Islet of Langerhans (tissue), 1 donor: ENCODE measurements at regions not wholly inside any gene's neighbourhood (a gene's known extent, or its start where the extent isn't known, plus 50 kb on each side); places are given as distances from the start of the nearest gene placed in this dataset.
"Not testable (repeated sequence)": the region's sequence is repeated elsewhere in the genome, so short reads cannot be mapped to it uniquely, and the experiment has no call there.

ENCODE experiments used
- FAIRE-seq: peaks from one replicate; lab custom pipeline; 2011; peaks lifted over from hg19 to GRCh38; lab: Jason Lieb, UNC

DNA sequence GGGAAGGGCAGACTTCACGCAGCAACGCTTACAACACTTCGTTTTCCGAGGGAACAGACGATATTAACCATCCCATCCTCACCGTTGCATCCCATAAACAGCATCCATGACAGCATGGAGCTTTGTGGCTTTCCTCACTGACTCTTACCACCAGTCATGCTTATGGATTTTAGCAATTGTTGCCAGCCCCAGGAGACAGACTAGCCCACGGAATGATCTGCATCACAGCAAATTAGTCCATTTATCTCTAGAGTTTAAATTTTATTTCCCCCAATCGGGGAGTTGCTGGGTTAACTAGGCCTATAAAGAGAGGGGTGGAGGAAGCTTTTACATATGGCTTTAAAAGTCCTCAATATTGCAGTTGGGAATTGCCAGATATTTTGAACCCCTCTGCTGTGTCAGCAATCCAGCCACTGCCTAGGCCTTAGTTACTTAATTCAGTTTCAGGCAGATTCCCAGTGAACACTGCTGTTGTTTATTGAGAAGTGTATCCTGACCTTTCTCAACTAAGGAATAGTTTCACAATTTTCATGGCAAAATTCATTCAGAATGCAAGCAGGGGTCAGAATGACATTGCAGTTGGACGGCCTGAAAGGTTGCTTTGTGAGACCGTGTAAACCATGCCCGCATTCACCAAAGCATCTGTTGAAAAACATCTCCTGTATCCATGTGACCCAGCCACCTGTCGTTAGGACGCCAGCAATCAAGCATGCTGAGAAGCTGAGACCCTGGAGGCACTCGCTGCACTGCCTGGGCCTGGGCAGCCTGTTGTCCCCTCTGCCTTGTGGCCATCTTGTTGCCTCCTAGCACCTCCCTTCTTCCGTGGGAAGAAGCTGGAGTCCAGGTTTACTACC, 397.4 kb upstream of the TPM1 start:
- no peak for FAIRE-seq

DNA sequence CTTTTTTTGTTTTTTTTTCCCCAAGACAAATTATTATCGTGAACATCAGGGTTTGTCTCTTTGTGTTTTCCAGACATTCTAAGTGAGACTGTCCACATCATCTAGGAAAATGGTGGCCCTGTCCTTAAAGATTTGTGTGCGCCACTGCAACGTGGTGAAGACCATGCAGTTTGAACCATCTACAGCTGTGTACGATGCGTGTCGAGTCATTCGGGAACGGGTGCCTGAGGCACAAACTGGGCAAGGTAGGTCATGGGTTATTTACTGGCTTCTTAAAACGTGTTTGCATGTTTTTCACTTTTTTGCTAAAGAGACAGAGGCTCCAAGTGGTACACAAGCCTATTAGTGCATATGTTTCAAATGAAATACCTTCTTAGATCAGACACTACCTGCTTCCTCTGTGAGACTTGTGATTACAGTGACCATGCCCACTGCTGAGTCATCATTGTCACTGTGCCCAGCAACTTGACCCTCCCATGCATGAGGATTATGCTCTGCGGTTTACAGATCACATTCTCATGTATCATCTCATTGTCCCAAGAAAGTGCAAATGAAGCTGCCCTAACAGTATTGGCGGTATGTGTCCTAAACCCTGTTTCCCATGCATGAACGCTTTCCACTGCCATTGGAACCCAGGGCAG, 395.2 kb upstream of the TPM1 start:
- FAIRE-seq, result no peak

DNA sequence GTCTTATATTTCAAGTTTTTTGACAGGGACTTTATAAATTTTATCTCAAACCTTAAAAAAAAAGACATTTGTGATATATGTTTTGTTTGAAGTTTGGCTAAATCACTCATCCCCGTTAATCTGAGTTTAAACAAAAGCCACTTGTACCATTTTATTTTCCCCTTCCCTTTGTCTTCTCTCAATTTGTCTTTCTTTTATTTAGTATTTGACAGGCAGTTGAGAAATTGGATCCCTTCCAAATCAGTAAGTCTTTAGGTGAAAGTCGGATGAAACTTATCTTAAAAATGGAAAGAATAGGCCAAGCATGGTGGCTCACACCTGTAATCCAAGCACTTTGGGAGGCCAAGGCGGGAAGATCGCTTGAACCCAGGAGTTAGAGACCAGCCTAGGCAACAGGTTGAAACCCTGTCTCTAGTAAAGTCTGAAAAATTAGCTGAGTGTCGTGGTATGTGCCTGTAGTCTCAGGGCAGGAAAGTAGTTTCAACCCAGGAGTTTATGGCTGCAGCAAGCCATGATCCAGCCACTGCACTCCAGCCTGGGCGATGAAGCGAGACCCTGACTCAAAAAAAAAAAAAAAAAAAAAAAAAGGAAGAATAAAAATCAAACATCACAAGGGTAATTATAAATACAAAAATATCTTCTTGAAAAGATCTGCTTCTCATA, 394.6 kb upstream of the TPM1 start:
- no peak for FAIRE-seq

DNA sequence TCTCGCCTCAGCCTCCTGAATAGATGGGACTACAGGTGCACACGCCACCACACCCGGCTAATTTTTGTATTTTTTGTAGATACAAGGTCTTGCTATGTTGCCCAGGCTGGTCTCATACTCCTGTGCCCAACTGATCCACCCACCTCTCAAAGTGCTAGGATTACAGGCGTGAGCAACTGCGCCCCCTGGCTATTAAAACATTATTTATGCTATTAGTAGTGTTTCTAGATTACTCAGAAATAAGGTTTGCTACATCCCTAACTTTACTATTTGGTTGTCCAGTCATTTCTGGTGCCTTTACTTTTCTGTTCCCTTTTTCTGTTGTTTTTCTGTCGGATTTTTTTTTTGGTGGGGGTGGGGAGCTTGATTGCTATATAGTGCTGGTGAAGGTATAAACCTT, 393.6 kb upstream of the TPM1 start:
- FAIRE-seq, result no peak

DNA sequence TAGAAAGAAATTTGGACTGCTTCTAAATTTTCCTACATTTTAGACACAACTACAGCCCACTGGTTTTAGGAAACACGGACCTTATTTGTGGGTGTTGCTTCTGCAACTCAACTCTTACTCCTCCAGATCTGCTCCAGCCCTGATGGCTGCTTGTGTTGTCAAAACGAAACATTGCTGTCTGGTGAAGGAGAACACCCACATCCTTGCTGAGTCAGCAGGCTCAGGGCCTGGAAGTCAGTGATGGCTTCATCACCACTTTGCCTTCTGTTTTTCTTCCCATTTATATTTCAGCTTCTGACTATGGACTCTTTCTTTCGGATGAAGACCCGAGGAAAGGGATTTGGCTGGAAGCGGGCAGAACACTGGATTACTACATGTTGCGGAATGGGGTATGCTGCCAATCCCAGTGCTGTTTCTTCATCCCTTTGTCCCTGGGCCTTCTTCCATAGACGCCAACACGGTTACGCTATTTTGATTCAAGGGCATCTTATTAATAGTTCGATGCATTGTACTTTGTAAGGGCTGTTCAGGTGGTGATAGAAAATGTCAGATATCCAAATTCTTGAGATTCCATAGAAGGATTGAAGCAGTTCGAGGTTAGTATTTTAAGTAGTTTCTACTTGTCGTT, 392.6 kb upstream of the TPM1 start:
- FAIRE-seq, result no peak

DNA sequence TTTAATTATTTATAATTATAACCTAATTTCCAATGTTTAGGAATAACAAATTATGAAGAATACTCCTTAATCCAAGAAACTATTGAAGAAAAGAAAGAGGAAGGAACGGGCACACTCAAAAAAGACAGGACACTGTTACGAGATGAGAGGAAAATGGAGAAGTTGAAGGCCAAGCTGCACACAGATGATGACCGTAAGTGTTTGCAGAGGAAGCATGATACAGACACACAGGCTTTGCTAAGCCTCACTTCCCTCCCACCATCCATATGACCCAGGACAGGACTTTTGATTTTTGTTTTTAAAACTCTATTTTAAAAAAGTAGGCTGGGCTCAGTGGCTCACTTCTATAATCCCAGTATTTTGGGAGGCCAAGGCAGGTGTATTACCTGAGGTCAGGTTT, 389.4 kb upstream of the TPM1 start:
- no peak for FAIRE-seq

DNA sequence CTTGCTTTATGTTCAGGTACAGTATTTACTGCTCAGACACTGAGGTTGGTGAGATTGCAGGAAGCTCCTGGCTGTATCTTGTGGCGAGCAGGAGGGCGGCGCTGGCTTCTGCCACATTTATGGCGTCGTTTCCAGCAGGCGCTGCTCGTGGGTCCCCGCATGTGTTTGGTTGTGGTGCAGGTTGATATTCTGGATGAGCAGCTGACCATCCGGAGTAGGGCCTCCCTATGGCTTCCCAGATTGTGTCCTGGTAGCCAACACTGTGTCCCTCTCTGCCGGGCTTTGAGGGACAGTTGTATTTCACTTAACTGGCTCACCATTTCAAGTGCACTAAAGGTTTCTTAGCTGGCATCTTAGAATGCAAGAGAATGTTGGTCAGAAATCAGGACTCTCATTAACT, 386.5 kb upstream of the TPM1 start:
- FAIRE-seq, result no peak

DNA sequence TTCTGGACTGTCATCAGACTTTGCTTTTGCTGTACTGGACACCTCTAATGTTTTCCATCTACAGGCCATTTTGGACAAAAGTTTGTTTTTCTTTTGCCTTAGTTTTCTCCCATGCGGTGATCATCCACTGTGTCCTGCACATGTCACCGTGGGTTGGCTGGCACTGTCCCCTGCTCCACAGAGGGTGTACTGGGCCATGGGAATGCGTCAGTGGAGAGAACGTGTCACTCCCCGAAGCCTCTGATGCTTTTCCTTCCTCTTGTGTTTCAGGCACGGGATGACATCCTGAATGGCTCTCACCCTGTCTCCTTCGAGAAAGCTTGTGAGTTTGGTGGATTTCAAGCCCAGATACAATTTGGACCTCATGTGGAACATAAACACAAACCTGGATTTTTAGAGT, 385.0 kb upstream of the TPM1 start:
- not testable (repeated sequence) for FAIRE-seq

- no peak for FAIRE-seq
Measured at GRCh38 chr15:62658498-62658897, 384.0 kb upstream of the TPM1 start.

- no peak for FAIRE-seq
Measured at GRCh38 chr15:62663547-62663946, 379.0 kb upstream of the TPM1 start.

DNA sequence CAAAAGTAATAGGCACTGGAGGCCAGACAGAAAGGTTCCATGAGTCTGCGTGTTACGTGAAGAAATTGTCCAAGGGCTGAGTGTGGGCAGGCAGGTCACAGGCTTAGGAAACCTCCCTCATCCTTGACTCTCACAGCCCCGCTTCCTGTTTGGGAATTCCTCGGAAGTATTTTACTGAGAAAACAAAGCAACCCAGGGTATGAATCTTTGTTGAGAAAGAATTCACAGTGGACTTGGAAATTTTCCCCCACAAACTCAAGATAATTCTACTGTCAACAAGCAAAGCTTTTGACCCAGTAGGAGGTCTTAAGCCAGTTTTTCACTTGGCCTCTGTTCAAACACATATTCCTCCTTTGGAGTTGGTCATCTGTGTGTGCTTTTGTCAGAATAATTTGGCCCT, 377.1 kb upstream of the TPM1 start:
- FAIRE-seq, result no peak

DNA sequence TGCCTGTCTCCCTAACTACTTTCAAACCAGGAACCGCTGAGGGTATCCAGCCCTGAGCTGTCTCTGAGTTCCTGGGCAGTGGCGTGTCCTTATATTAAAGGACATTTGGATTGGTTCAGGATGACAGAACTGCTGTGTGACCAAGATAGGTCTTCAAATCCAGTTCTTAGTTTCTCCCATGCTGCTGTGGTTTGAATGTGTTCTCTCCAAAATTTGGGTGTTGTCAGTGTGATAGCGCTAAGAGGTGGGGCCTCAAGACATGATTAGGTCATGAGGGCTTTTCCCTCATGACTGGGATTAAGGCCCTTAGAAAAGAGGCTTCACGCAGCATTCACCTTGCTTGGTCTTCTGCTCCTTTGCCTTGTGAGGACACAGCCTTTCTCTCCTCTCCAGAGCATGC, 376.5 kb upstream of the TPM1 start:
- FAIRE-seq, result no peak

- FAIRE-seq, result no peak
Measured at GRCh38 chr15:62672268-62672667, 370.3 kb upstream of the TPM1 start.

DNA sequence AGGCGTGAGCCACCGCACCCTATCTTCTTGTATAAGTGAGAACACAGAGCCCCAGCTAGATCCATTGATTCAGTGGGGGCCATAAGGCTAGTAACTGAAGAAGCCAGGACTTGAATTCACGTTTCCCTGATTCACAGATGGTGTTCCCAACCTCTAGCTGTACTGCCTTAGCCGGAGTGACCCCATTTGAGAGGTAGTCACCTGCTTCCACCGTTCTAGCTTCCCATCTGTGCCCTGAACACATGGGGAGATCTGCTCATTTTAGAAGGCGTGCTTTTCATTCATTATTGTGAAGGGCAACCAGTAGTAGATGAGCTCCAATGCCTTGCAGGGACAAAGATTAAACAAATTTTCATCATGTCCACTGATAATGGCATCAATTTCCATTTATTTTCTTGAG, 365.7 kb upstream of the TPM1 start:
- no peak for FAIRE-seq

- no peak for FAIRE-seq
Measured at GRCh38 chr15:62681939-62682896, 360.3 kb upstream of the TPM1 start.

DNA sequence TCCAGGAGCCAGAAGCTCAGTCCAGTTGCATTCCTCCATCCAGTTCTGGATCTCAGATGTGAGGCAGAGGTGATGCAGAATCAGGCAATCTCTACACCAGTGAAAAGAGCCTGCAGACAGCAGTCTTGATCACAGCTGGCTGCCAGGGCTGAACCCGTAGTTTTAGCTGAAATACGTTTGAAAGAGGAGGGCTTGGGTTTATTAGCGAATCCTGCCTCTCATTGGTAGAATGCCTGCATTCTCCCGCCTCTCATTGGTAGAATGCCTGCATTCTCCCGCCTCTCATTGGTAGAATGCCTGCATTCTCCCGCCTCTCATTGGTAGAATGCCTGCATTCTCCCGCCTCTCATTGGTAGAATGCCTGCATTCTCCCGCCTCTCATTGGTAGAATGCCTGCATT, 359.4 kb upstream of the TPM1 start:
- FAIRE-seq, result not testable (repeated sequence)

GRCh38 chr15:62684123-62684808, 358.3 kb upstream of the TPM1 start:
- FAIRE-seq, result no peak

DNA sequence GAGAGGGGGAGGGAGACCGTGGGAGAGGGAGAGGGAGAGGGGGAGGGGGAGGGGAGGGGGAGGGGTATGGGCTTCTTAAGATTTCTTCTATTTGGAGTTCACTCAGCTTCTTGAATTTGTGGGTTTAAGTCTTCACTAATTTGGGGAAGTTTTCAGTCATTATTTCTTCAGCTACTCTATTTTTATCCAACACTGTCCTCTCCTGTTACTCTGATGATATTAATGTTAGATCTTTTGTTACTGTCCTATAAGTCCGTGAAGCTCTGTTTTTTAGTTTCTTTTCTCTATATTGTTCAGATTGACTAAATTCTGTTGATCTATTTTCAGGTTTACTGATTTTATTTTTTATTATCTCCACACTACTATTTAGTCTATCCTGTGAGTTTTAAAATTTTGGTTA, 351.5 kb upstream of the TPM1 start:
- FAIRE-seq, result no peak

GRCh38 chr15:62697636-62698035, 344.9 kb upstream of the TPM1 start:
- no peak for FAIRE-seq

- FAIRE-seq, result no peak
Measured at GRCh38 chr15:62698646-62699045, 343.9 kb upstream of the TPM1 start.

- FAIRE-seq, result no peak
Measured at GRCh38 chr15:62706317-62706716, 336.2 kb upstream of the TPM1 start.
